ENCODE measurements at regions not wholly inside any gene's neighbourhood (a gene's known extent, or its start where the extent isn't known, plus 50 kb on each side); places are given as distances from the start of the nearest gene placed in this dataset.

DNA sequence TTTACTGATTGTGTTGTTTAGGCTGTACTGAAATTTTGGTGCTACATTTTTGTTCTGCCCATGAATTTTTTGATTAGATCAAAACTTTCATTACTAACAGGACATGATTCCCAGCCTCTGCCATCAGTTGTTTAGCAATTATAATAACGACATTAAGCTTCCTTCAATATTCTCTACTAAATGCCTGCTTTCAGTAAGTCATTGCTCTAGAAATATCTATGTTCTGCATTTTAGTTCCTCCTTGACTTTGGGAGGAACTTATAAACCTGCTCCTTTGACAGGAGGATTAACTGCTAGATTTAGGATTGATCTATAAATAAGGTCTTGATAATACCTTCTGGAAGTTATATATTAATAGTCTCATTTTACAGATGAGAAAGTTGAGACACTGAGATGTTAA is 269.1 kb downstream of the RAP2B start:
- H3K27ac ChIP-seq (ENCODE audit: insufficient read depth, low read depth, low read length), result no peak overlapping the region
- H3K36me3 ChIP-seq (ENCODE audit: control insufficient read depth in 2 of 2, extremely low read depth in 1 of 2, insufficient read depth in 2 of 2, low read length in 2 of 2), result no peaks in the 10 kb centered on the region
- H3K4me1 ChIP-seq (ENCODE audit: control insufficient read depth, extremely low read depth, insufficient read depth, low read length), result no peaks in the 10 kb centered on the region
- H3K4me2 ChIP-seq (ENCODE audit: insufficient read depth, low read length), result no peak overlapping the region
- no peaks in the 10 kb centered on the region for H3K9me1 ChIP-seq (replicated peaks; ENCODE audit: control insufficient read depth, extremely low read depth, insufficient read depth, low read length)
- H3K79me2 ChIP-seq (ENCODE audit: control insufficient read depth, insufficient read depth, low read length), result no peaks in the 10 kb centered on the region
- FAIRE-seq, result no peak
- TF ChIP-seq POLR2AphosphoS5 (IDR thresholded peaks at IDR 0.05; ENCODE audit: insufficient read depth, low read depth, low read length) (no peak), FOS (IDR thresholded peaks at IDR 0.05; ENCODE audit: borderline replicate concordance, insufficient read depth, low read length) (no peak), POLR2A (IDR thresholded peaks at IDR 0.05; ENCODE audit: low read depth, low read length) (no peak), EZH2 (IDR thresholded peaks at IDR 0.05; ENCODE audit: borderline replicate concordance, low read depth, low read length, severe bottlenecking) (no peak), JUN (IDR thresholded peaks at IDR 0.05; ENCODE audit: borderline replicate concordance, insufficient read depth, insufficient read length, low read depth) (no peak), CTCF (IDR thresholded peaks at IDR 0.05; ENCODE audit: extremely low read depth in 1 of 2, insufficient read depth in 1 of 2, low read depth in 1 of 2, low read length in 2 of 2) (no peak), MYC (IDR thresholded peaks at IDR 0.05; ENCODE audit: low read depth, low read length) (no peak), GATA2 (IDR thresholded peaks at IDR 0.05; ENCODE audit: insufficient read depth, insufficient read length, low read depth, low read length) (no peak)
- TF ChIP-seq, protein P1, sequence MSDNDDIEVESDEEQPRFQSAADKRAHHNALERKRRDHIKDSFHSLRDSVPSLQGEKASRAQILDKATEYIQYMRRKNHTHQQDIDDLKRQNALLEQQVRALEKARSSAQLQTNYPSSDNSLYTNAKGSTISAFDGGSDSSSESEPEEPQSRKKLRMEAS (IDR thresholded peaks at IDR 0.05; ENCODE audit: insufficient read depth, insufficient read length), result no peak
- H3K27me3 ChIP-seq (ENCODE audit: control insufficient read depth in 2 of 2, insufficient read depth in 2 of 2, low read length in 2 of 2), result no peaks in the 10 kb centered on the region
- no peak for DNase-seq (ENCODE audit: low read depth, low spot score)
- ChIA-PET POLR2A (no interaction called here), CTCF (interaction anchor here (1.4 to 3.6 kb wide), 3 partner anchors 8 to 388 kb away, joined by 3 to 10 read pairs (median 5); no protein-coding TSS in a partner anchor)
- no peak overlapping the region for H2AFZ ChIP-seq (ENCODE audit: low read depth, low read length)
- H3K9ac ChIP-seq (replicated peaks; ENCODE audit: extremely low read depth, insufficient read depth, low read length), result no peak overlapping the region
- H4K20me1 ChIP-seq (replicated peaks; ENCODE audit: control insufficient read depth, extremely low read depth, insufficient read depth, low read length), result no peaks in the 10 kb centered on the region
- dilution Hi-C loops (cut with MboI; ENCODE audit: extremely low pct_ligation_motif_present, low sequenced_read_pairs), result no loop called here
- intact Hi-C loops (cut with micrococcal nuclease), result no loop called here
- no TSS peak for BruUV-seq (replicated peaks)
- H3K4me3 ChIP-seq (replicated peaks in 1 of 3; ENCODE audit: insufficient read depth in 1 of 3, low read depth in 1 of 3, low read length in 3 of 3), result no peak overlapping the region
- no peaks in the 10 kb centered on the region for H3K9me3 ChIP-seq (replicated peaks; ENCODE audit: control insufficient read depth, insufficient read depth, low read length)
